K562 (cell line): ENCODE measurements at regions not wholly inside any gene's neighbourhood (a gene's known extent, or its start where the extent isn't known, plus 50 kb on each side); places are given as distances from the start of the nearest gene placed in this dataset.

ENCODE experiments used
- ATAC-seq: fragments of 200-7000 bp; cut with Tn5 transposase; 3 replicates; pipeline ENCODE4 v1.9.1; 2020; ENCODE audit warnings: moderate library complexity
- BruUV-seq: library from RNA; stranded (reverse); fragments of 400-500 nt; replicated peaks from 2 replicates; lab custom pipeline; 2021; lab: Mats Ljungman, UMichigan
- CTCF ChIA-PET: fragments of 300-600 bp; formaldehyde crosslinking; extraction: SDS; loops from one replicate; lab custom pipeline; 2021; ENCODE audit warnings: low intra/inter-chr PET ratio; lab: Yijun Ruan, JAX
- POLR2A ChIA-PET: fragments of 300-600, 350-650 bp; sonication (Branson Sonifier 250); formaldehyde crosslinking; extraction: SDS; loops from one replicate; lab custom pipeline; 2021; ENCODE audit warnings: antibody characterized with exemption, inconsistent platforms; lab: Yijun Ruan, JAX
- DNase-seq, 4 experiments: peaks; one replicate each; pipeline versions ENCODE4 v3.0.0 to v3.0.0-alpha.2; 2011 to 2018; ENCODE audit warnings: low spot score in 3 of 4, mixed read lengths in 3 of 4; ENCODE audit errors: extremely low read depth in 1 of 4
- FAIRE-seq: peaks from 2 replicates; lab custom pipeline; 2011; peaks lifted over from hg19 to GRCh38; lab: Jason Lieb, UNC
- H2AFZ ChIP-seq: 2 replicates; pipeline ENCODE4 v1.6.0; 2011; ENCODE audit warnings: low read depth, low read length, control low read depth, inconsistent platforms
- H3K27ac ChIP-seq: fragments of 200-600 bp; 3 replicates; pipeline ENCODE4 v1.8.0; 2011; ENCODE audit warnings: low read depth, mild to moderate bottlenecking, control low read depth, inconsistent platforms, low read length, moderate library complexity, mixed read lengths; ENCODE audit errors: extremely low read depth
- H3K27me3 ChIP-seq, 2 experiments: fragments of 300-600 bp in 1 of 2; 2 replicates in 1 of 2; 3 replicates in 1 of 2; pipeline versions ENCODE4 v1.6.0 to v1.8.0; 2011; ENCODE audit warnings: inconsistent platforms in 2 of 2, low read length in 2 of 2, mild to moderate bottlenecking in 1 of 2, mixed read lengths in 1 of 2, moderate library complexity in 1 of 2; ENCODE audit not compliant: control insufficient read depth in 2 of 2, insufficient read depth in 2 of 2
- H3K36me3 ChIP-seq: fragments of 300-600 bp; 3 replicates; pipeline ENCODE4 v1.8.0; 2011; ENCODE audit warnings: mild to moderate bottlenecking, low read length, inconsistent platforms; ENCODE audit not compliant: control insufficient read depth, insufficient read depth
- H3K4me1 ChIP-seq, 2 experiments: fragments of 200-600 bp in 1 of 2; replicated peaks in 1 of 2; 2 replicates in 1 of 2; 3 replicates in 1 of 2; pipeline versions ENCODE4 v1.5.1 to v1.8.0; 2011; ENCODE audit warnings: inconsistent platforms in 2 of 2, low read length in 2 of 2, mild to moderate bottlenecking in 1 of 2, mixed read lengths in 1 of 2, moderate library complexity in 1 of 2; ENCODE audit not compliant: control insufficient read depth in 2 of 2, insufficient read depth in 2 of 2
- H3K4me2 ChIP-seq: 2 replicates; pipeline ENCODE4 v1.6.1; 2011; ENCODE audit warnings: low read length, control low read depth, inconsistent platforms, mixed read lengths; ENCODE audit not compliant: insufficient read depth
- H3K4me3 ChIP-seq: fragments of 200-600 bp; sonication (generic), shearing (Covaris generic); 2 replicates; pipeline ENCODE4 v1.5.1; 2016; ENCODE audit warnings: control low read depth, inconsistent platforms
- H3K79me2 ChIP-seq: fragments of 200-600 bp; 3 replicates; pipeline ENCODE4 v1.8.0; 2011; ENCODE audit warnings: low read length, inconsistent platforms; ENCODE audit not compliant: control insufficient read depth, insufficient read depth
- H3K9ac ChIP-seq, 2 experiments: 2 replicates each; pipeline versions ENCODE4 v1.6.0 to v1.6.1; 2011; ENCODE audit warnings: low read depth in 2 of 2, low read length in 2 of 2, control low read depth in 1 of 2, inconsistent platforms in 1 of 2, mild to moderate bottlenecking in 1 of 2, mixed read lengths in 1 of 2; ENCODE audit not compliant: insufficient read depth in 1 of 2
- H3K9me1 ChIP-seq: one replicate; pipeline ENCODE4 v1.6.0; 2011; ENCODE audit warnings: inconsistent platforms, mild to moderate bottlenecking, low read length, moderate library complexity; ENCODE audit not compliant: control insufficient read depth, insufficient read depth
- H3K9me3 ChIP-seq: replicated peaks from 2 replicates; pipeline ENCODE4 v1.5.1; 2011; ENCODE audit warnings: low read depth, low read length, inconsistent platforms; ENCODE audit not compliant: control insufficient read depth, insufficient read depth
- H4K20me1 ChIP-seq: replicated peaks from 2 replicates; pipeline ENCODE4 v1.6.1; 2011; ENCODE audit warnings: low read length, inconsistent platforms, mixed read lengths; ENCODE audit not compliant: control insufficient read depth, insufficient read depth
- ESRRB ChIP-seq: fragments of 250-450 bp; sonication (Bioruptor Pico); IDR thresholded peaks from 2 replicates; pipeline ENCODE4 v1.5.0; 2020; ENCODE audit warnings: mild to moderate bottlenecking, moderate library complexity, borderline replicate concordance
- PBX2 ChIP-seq, 2 experiments: IDR thresholded peaks in 1 of 2; conservative IDR thresholded peaks in 1 of 2; 2 replicates each; pipeline ENCODE4 v1.6.1; 2016; ENCODE audit warnings: low read depth in 2 of 2, mild to moderate bottlenecking in 1 of 2, missing compliant biosample characterization in 1 of 2, missing genetic modification characterization in 1 of 2, moderate library complexity in 1 of 2
- PHB ChIP-seq: fragments of 250-450 bp; sonication (Bioruptor Pico); IDR thresholded peaks from 2 replicates; pipeline ENCODE4 v1.5.0; 2021
- RAD51 ChIP-seq: fragments of 450-650 bp; IDR thresholded peaks from 2 replicates; pipeline ENCODE4 v1.7.1; 2016; ENCODE audit warnings: low read depth, mild to moderate bottlenecking, borderline replicate concordance
- RBM22 ChIP-seq: fragments of 200-400 bp; formaldehyde crosslinking; IDR thresholded peaks from 2 replicates; pipeline ENCODE4 v1.6.1; 2018; ENCODE audit warnings: low read length, low read depth; ENCODE audit not compliant: poor library complexity, severe bottlenecking
- TFE3 ChIP-seq: fragments of 450-650 bp; formaldehyde crosslinking; IDR thresholded peaks from 2 replicates; pipeline ENCODE4 v1.4.0; 2020; ENCODE audit warnings: mild to moderate bottlenecking, mixed read lengths
- ZNF143 ChIP-seq: sonication (generic); formaldehyde crosslinking; IDR thresholded peaks from 2 replicates; pipeline ENCODE4 v1.9.0; 2022; ENCODE audit warnings: mild to moderate bottlenecking, missing genetic modification reagents
- ZNF232 ChIP-seq: sonication (generic); formaldehyde crosslinking; IDR thresholded peaks from 2 replicates; pipeline ENCODE4 v1.8.0; 2022; ENCODE audit warnings: mild to moderate bottlenecking, missing genetic modification reagents
- ZNF75A ChIP-seq: fragments of 450-650 bp; formaldehyde crosslinking; IDR thresholded peaks from 2 replicates; pipeline ENCODE4 v1.4.0; 2020; ENCODE audit warnings: mild to moderate bottlenecking
- ZNF830 ChIP-seq: fragments of 250-450 bp; sonication (Bioruptor Pico); IDR thresholded peaks from 2 replicates; pipeline ENCODE4 v1.5.0; 2021; ENCODE audit warnings: mild to moderate bottlenecking
- WGBS: fragments of 100-300 bp; shearing (Covaris generic); methylation state at CpG from one replicate; pipeline ENCODE4 v1.1.6; 2016; ENCODE audit warnings: low coverage, mixed read lengths; ENCODE audit not compliant: insufficient coverage; ENCODE audit errors: missing lambda C conversion rate; 5-methylcytosine and 5-hydroxymethylcytosine counted together
- in situ Hi-C: fragments of 300-500 bp; cut with MboI; formaldehyde crosslinking; loops from 4 replicates; pipeline ENCODE4 v1.15.0; 2018; ENCODE audit warnings: inconsistent platforms, mixed read lengths
- intact Hi-C: fragments of 100-400 bp; cut with micrococcal nuclease; formaldehyde crosslinking; loops from 2 replicates; pipeline ENCODE4 v1.14.2; 2022

- TF ChIP-seq PBX2 (CRISPR knock-in tag; IDR thresholded peaks at IDR 0.05; ENCODE audit: low read depth) (no peak), PBX2 (tag; conservative IDR thresholded peaks at IDR 0.05; ENCODE audit: low read depth) (0 out of 2 replicates have a peak, but pooled peaks have one; percentile 19), ZNF75A (CRISPR knock-in tag) (no peak), ZNF143 (CRISPR knock-in tag) (no peak), ZNF232 (CRISPR knock-in tag) (no peak), ZNF830 (no peak)
Observed at GRCh38 chr2:46814160-46814961, 101.2 kb downstream of the MCFD2 start (continued).

GRCh38 chr2:46813680-46814079 is 101.9 kb downstream of the MCFD2 start:
- ChIA-PET CTCF (no interaction called here), POLR2A (interaction anchor here (0.5 to 2.1 kb wide), 5 partner anchors 9 to 1560 kb away, joined by 3 to 7 read pairs (median 3); no protein-coding TSS in a partner anchor)
- no peak for ATAC-seq
- H3K27me3 ChIP-seq, result peaks cover 14 to 43% of the 10 kb centered on the region in 2 experiments; a peak in 4 of 5 replicates
- no peak for FAIRE-seq
- intact Hi-C loops, result no loop called here
- no peaks in the 10 kb centered on the region for H3K9me3 ChIP-seq
- H3K79me2 ChIP-seq, result no peaks in the 10 kb centered on the region
- no peaks in the 10 kb centered on the region for H3K36me3 ChIP-seq
- no TSS peak for BruUV-seq
- 36% methylated on average over 4 of the region's 4 CpGs for WGBS
- no peak overlapping the region for H2AFZ ChIP-seq
- TF ChIP-seq RBM22 (no peak), TFE3 (CRISPR knock-in tag) (peak; percentile 77), PHB (CRISPR knock-in tag) (no peak), ESRRB (CRISPR knock-in tag) (no peak), RAD51 (0 out of 2 replicates have a peak, but pooled peaks have one; percentile 32)
- DNase-seq, result no peak
- 0 out of 2 replicates have a peak, but pooled peaks cover 3% of the 10 kb centered on the region for H4K20me1 ChIP-seq
- H3K9ac ChIP-seq, result no peak overlapping the region
- no peak overlapping the region for H3K27ac ChIP-seq
- H3K4me2 ChIP-seq, result no peak overlapping the region
- in situ Hi-C loops, result no loop called here
- peaks cover 6 to 7% of the 10 kb centered on the region in 2 experiments; a peak in 3 of 5 replicates for H3K4me1 ChIP-seq
- no peaks in the 10 kb centered on the region for H3K9me1 ChIP-seq
- H3K4me3 ChIP-seq, result no peak overlapping the region
